ENCODE measurements at regions not wholly inside any gene's neighbourhood (a gene's known extent, or its start where the extent isn't known, plus 50 kb on each side); places are given as distances from the start of the nearest gene placed in this dataset.

- DNase-seq (ENCODE audit: low read depth): no peak
These were observed 241.3 kb upstream of the UBE2E3 start for GRCh38 chr2:180739070-180739469.

DNA sequence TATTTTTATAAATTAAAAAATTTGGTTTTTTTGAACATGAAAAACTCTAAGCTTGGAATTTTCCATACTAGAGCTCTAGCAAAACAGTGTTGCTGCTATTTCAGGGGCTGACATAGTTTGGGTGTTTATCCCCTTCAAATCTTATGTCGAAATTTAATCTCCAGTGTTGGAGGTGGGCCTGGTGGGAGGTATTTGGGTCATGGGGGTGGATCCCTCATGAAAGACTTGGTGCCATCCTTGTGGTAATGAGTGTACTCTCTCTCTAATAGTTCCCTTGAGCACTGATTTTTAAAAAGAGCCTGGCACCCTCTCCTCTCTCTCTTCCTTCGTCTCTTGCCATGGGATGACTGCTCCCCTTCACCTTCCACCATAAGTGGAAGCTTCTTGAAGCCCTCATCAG, 244.6 kb upstream of the UBE2E3 start:
- no peak for DNase-seq (ENCODE audit: low read depth)

GRCh38 chr2:180734382-180734781, 246.0 kb upstream of the UBE2E3 start:
- DNase-seq (ENCODE audit: low read depth): no peak

GRCh38 chr2:180733330-180733729, 247.1 kb upstream of the UBE2E3 start:
- DNase-seq (ENCODE audit: low read depth): no peak

DNA sequence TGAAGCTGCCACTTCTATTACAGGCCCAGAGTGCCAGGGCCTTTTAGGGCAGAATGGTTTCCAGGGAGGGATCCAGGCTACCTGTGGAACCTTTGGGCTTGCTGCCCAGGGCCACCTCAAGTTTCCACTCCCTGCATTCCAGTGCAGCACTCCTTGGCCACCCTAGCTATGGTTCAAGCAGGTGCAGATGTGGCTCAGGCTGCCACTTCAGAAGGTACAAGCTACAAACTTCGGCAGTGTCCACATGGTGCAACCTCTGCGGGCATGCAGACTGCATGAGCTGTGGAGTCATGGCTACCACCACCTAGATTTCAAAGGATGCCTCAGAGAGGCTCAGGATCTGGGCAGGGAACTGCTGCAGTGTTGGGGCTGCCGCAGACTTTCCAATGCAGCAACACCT, 248.1 kb upstream of the UBE2E3 start:
- no peak for DNase-seq (ENCODE audit: low read depth)

DNA sequence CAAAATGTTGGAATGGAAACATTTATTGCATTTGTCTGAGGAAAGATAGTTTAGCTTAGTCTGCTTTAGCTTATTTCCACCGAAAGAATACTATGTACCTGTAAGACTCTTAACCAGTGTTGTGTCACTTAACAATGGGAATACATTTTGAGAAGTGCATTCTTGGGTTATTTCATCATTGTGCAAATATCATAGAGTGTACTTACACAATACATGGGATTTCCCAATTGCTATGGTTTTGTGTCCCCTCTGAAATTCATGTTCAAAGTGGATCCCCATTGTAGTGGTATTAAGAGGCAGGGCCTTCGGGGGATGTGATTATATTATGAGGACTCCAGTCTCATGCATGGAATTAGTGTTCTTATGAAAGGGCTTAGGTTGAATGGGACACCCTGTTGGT, 249.4 kb upstream of the UBE2E3 start:
- no peak for DNase-seq (ENCODE audit: low read depth)

- DNase-seq (ENCODE audit: low read depth): no peak
These were observed 251.4 kb upstream of the UBE2E3 start for GRCh38 chr2:180728928-180729559.

DNA sequence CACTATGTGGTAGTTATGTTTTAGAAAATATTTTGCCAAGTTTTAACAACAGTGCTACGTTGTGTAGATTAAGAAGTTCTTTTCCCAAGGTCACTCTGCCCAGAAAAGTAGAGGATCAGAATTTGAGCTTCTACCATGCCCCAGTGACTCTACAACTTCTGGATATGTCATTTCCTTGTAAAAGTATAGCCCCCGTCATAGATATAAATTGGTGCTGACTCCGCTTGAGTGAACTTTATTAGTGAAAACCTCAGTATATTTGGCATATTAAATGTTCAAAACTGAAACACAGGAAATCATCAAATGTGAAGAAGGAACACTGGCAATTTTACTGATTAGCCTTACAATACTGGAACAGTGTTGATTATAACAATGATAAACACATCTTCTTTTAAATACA, 256.7 kb upstream of the UBE2E3 start:
- no peak for DNase-seq (ENCODE audit: low read depth)

- DNase-seq (ENCODE audit: low read depth): no peak
These were observed 257.7 kb upstream of the UBE2E3 start for GRCh38 chr2:180722551-180723239.

DNA sequence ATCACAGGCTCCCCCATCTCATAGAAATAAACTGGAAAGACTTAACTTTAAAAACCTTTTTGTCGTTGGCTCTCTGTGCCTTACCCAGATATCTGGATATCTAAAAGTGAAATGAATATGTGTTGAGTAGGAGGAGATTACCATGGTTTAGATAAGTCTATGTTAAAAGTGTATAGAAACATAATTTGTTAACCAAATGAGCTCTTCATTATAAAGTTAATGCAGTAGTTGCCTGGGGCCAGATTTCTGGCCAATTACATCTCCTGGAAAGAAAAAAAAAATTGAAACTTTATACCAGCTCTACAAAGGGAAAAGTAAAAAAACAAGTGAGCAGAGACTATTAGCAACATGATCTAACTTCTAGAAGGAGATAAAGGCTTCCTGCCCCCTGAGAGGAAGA, 259.6 kb upstream of the UBE2E3 start:
- DNase-seq (ENCODE audit: low read depth): no peak

GRCh38 chr2:180717588-180717987, 262.8 kb upstream of the UBE2E3 start:
- no peak for DNase-seq (ENCODE audit: low read depth)

DNA sequence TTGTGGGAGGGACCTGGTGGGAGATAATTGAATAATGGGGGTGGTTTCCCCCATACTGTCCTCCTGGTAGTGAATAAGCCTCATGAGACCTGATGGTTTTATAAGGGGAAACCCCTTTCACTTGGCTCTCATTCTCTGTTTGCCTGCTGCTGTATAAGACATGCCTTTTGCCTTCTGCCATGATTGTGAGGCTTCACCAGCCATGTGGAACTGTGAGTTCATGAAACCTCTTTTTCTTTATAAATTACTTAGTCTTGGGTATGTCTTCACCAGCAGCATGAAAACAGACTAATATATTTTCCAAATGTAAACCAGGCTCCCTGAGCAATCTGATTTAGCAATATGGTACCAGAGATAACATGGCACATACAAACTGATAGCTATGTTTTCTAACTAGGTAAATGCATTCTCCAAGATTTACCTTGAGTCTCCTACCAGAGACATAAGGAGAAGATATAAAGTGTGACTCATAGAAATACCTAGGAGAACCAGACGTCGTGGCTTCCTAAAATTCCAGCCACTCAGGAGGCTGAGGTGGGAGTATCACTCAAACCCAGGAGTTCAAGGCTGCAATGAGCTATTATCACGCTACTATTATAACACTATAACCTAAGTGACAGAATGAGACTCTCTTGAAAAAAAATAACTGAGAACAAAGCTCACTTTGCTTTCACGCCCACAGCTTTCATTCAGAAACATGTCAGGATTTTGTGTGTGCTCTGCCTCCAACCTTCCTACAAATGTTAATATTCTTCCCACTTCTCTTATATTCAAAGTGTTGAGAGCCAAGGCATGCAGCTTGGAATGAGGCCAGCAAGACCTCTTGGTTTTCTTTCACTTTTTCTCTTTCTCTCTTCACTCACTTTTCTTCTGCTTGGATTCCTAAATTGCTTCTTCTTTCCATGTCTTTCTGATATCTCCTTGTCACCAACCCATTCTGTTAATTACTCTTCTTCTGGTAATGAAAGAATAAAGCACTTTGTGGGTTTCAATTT, 263.9 kb upstream of the UBE2E3 start:
- no peak for DNase-seq (ENCODE audit: low read depth)

- no peak for DNase-seq (ENCODE audit: low read depth)
These were observed 265.4 kb upstream of the UBE2E3 start for GRCh38 chr2:180715044-180715443.

DNA sequence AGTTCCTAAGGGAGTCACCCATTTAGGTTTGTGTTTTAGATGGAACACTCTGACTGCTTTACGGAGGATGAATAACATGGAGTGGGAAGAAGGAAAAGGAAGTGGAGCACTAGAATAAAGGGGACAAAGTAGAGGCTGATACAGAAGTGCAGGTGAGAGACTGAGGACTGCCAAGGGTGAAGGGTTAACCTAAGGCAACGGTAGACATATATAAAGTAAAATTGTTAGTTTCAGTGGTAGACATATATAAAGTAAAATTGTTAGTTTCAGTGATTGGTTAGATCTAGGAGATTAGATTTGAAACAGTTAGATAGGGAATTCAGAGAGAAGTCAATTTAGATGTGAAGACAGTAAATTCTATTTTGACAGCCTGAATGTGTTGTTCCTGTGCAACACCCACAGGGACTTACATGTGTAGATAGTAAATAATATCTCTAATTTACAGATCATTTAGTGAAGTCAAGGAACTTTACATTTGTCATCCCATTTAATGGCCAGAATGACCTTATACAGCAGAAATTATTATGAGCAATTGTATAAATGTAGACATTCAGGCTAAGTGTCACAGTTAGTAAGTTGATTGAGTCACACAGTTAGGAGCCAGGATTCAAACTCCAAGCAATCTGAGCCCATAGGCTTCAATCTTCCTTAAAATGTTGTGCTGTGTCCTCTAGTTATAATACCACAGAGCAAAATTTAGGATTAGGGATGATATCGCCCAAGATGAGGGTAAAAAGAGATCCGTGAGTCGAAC, 270.8 kb upstream of the UBE2E3 start:
- no peak for DNase-seq (ENCODE audit: low read depth)

- peak; percentile 87 for DNase-seq (ENCODE audit: low read depth)
These were observed 272.6 kb upstream of the UBE2E3 start for GRCh38 chr2:180707884-180708205.

DNA sequence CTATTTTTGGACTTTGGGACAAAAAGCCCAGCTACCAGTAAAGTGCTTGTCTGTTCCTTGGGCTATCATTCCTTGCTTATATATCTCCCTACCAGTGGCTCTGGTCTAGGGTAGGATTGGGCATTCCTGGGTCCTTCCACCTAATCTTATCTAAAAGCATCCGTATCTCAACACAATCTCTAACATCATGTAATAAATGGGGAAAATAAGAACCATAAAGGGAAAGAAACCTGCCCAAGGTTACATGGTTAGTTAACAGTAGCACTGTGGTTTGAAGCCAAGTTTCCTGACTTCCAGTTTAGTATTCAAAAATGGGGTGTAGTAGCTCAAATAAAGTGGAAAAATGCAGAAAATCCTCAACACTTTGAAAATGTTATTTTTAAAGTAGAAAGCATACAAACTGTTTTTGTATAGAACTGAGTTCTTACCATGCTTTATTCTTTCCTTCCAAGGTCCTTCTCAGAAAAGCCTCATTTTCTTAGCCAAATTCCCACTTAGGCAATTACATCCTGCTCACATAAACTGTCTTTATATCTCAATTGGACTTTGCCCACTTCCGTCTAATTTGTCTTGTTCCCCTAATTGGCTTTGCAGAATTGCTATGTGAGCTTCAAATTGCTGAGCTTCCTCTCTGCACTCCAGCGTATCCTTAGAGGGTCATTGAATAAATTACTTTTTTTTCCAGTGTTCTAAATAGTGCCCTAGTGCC, 273.1 kb upstream of the UBE2E3 start:
- DNase-seq (ENCODE audit: low read depth): no peak

- DNase-seq (ENCODE audit: low read depth): no peak
These were observed 273.7 kb upstream of the UBE2E3 start for GRCh38 chr2:180706694-180707093.

GRCh38 chr2:180705551-180705950, 274.9 kb upstream of the UBE2E3 start:
- DNase-seq (ENCODE audit: low read depth): no peak

DNA sequence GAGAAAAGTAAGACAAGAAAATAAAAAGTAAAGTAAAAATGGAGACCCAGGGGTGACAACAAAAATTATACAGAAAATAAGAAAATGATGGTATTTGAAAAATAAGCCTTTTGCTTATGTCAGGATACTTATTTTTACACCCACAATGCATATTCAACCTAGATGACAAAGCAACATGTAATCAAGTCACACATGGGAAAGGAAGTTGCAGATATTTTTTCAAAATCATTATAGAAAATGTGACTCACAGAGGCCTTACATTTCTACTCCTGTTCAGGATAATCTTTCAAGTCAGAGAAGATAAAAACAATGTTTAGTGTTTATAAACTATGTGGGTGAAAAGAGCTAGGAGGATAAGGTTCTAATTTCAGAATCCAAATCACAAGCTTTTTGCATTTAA, 275.3 kb upstream of the UBE2E3 start:
- DNase-seq (ENCODE audit: low read depth): no peak

DNA sequence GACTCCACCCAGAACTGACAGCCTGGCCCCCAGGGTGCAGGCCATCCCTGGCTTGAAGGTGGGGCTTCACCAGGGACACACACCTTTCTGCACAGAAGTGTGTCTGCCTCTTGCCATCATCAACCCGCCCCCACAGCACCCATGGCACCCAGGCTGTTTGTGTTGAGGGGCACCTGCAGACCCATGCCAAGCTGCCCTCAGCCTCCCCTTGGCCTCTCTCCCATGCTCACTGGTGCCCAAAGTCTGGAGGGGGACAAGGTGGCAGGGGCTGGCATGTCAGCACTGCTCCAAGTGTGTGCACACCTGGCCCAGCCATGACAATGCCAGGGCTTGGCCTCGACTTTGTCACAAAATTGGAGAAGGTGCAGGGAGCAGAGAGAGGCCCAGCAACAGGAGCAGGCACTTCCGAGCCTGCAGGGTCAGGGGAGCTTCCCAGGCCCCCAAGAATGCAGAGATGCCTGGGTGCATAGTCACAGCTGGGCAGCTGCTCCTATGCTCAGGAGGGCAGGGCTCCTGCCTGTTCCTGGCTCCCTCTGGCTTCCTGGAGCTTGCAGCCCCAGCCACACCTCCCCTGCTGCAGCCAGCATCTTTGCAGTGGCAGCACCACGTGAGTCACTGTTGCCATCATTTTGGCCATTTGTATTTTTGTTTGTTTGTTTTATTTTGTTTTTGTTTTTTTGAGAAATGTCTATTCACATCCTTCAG, 280.6 kb upstream of the UBE2E3 start:
- DNase-seq (ENCODE audit: low read depth): no peak

DNA sequence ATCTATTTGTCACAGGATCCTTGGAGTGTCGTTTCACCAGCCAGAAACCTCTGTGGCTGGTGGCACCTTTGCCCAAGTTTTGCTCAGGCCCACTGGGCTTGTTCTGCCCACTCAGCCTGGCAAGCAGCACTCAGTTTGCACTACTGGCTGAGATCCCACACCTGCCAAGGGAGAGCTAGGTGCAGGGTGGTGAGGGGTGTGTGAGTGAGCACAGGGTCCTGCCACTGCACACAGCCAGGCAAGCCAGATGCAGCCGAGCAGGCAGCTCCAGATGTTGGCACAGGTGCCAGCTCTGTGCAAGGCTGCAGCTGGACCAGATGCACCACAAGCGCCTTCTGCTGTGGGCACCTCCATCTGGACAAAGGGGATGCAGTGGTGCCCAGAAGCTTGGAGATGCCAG, 281.7 kb upstream of the UBE2E3 start:
- no peak for DNase-seq (ENCODE audit: low read depth)
